HepG2 (cell line): ENCODE measurements at regions not wholly inside any gene's neighbourhood (a gene's known extent, or its start where the extent isn't known, plus 50 kb on each side); places are given as distances from the start of the nearest gene placed in this dataset.

Experiments used
- ATAC-seq: fragments of 200-7000 bp; cut with Tn5 transposase; 3 replicates; pipeline ENCODE4 v1.9.1; 2020; ENCODE audit warnings: mild to moderate bottlenecking, moderate library complexity
- BruUV-seq: library from RNA; stranded (reverse); fragments of 400-500 nt; replicated peaks from 2 replicates; lab custom pipeline; 2021; lab: Mats Ljungman, UMichigan
- CTCF ChIA-PET: fragments of 300-600 bp; formaldehyde crosslinking; extraction: SDS; loops from one replicate; lab custom pipeline; 2021; ENCODE audit warnings: low total read pairs, inconsistent platforms, low intra/inter-chr PET ratio; lab: Yijun Ruan, JAX
- POLR2A ChIA-PET: fragments of 350-600 bp; sonication (Branson Sonifier 250); formaldehyde crosslinking; loops from one replicate; lab custom pipeline; 2020; ENCODE audit warnings: antibody characterized with exemption, inconsistent platforms; lab: Yijun Ruan, JAX
- DNase-seq: peaks from one replicate; pipeline ENCODE4 v3.0.0-alpha.2; 2015; ENCODE audit warnings: low spot score
- FAIRE-seq: peaks from 3 replicates; lab custom pipeline; 2011; peaks lifted over from hg19 to GRCh38; lab: Jason Lieb, UNC
- H2AFZ ChIP-seq: one replicate; pipeline ENCODE4 v1.6.1; 2011; ENCODE audit warnings: low read length, inconsistent platforms
- H3K27ac ChIP-seq: fragments of 300-600 bp; 3 replicates; pipeline ENCODE4 v1.8.0; 2011; ENCODE audit warnings: mixed run types, mild to moderate bottlenecking, mixed read lengths, low read length, inconsistent platforms; ENCODE audit not compliant: insufficient read depth; ENCODE audit errors: extremely low read length
- H3K27me3 ChIP-seq, 2 experiments: fragments of 200-600 bp in 1 of 2; 2 replicates in 1 of 2; 3 replicates in 1 of 2; pipeline versions ENCODE4 v1.6.0 to v1.8.0; 2011; ENCODE audit warnings: low read length in 2 of 2, mild to moderate bottlenecking in 2 of 2, moderate library complexity in 2 of 2, inconsistent platforms in 1 of 2; ENCODE audit not compliant: insufficient read depth in 2 of 2, control insufficient read depth in 1 of 2
- H3K36me3 ChIP-seq, 2 experiments: fragments of 200-600 bp in 1 of 2; replicated peaks in 1 of 2; 2 replicates in 1 of 2; 3 replicates in 1 of 2; pipeline versions ENCODE4 v1.5.1 to v1.8.0; 2011; ENCODE audit warnings: low read length in 2 of 2, inconsistent platforms in 1 of 2; ENCODE audit not compliant: insufficient read depth in 2 of 2, control insufficient read depth in 1 of 2
- H3K4me1 ChIP-seq: 2 replicates; pipeline ENCODE4 v1.5.1; 2012; ENCODE audit warnings: low read length, inconsistent platforms; ENCODE audit not compliant: insufficient read depth
- H3K4me2 ChIP-seq: 2 replicates; pipeline ENCODE4 v1.6.0; 2011; ENCODE audit warnings: low read depth, low read length, inconsistent platforms
- H3K4me3 ChIP-seq, 3 experiments: fragments of 200-600 bp in 1 of 3; sonication (generic), shearing (Covaris generic) in 1 of 3; replicated peaks in 1 of 3; 2 replicates each; pipeline ENCODE4 v1.5.1; 2011 to 2016; ENCODE audit warnings: low read length in 3 of 3, inconsistent platforms in 2 of 3, low read depth in 2 of 3, mild to moderate bottlenecking in 2 of 3, control low read depth in 1 of 3, mixed read lengths in 1 of 3; ENCODE audit not compliant: insufficient read depth in 1 of 3
- H3K79me2 ChIP-seq: one replicate; pipeline ENCODE4 v1.6.1; 2011; ENCODE audit warnings: low read length, inconsistent platforms; ENCODE audit not compliant: insufficient read depth
- H3K9ac ChIP-seq: 2 replicates; pipeline ENCODE4 v1.6.0; 2011; ENCODE audit warnings: mild to moderate bottlenecking, low read depth, low read length, inconsistent platforms; ENCODE audit not compliant: insufficient read depth
- H3K9me3 ChIP-seq: 2 replicates; pipeline ENCODE4 v1.5.1; 2012; ENCODE audit warnings: mild to moderate bottlenecking, low read length
- H4K20me1 ChIP-seq: 2 replicates; pipeline ENCODE4 v1.6.0; 2011; ENCODE audit warnings: inconsistent platforms, mild to moderate bottlenecking, low read length, moderate library complexity; ENCODE audit not compliant: insufficient read depth
- ARHGAP35 ChIP-seq: sonication (generic); formaldehyde crosslinking; IDR thresholded peaks from 2 replicates; pipeline ENCODE4 v1.9.0; 2022; ENCODE audit warnings: mild to moderate bottlenecking, inconsistent platforms, moderate library complexity, missing genetic modification reagents, borderline replicate concordance
- CBX5 ChIP-seq: sonication (generic); formaldehyde crosslinking; IDR thresholded peaks from 2 replicates; pipeline ENCODE4 v1.4.0; 2020; ENCODE audit warnings: missing genetic modification reagents, borderline replicate concordance
- ETV5 ChIP-seq: IDR thresholded peaks from 2 replicates; pipeline ENCODE4 v1.6.1; 2018; ENCODE audit warnings: missing biosample characterization, missing genetic modification reagents, inconsistent platforms, borderline replicate concordance
- HOMEZ ChIP-seq: IDR thresholded peaks from 2 replicates; pipeline ENCODE4 v1.6.1; 2016; ENCODE audit warnings: low read depth
- HOXD1 ChIP-seq: sonication (generic); formaldehyde crosslinking; IDR thresholded peaks from 2 replicates; pipeline ENCODE4 v1.5.0; 2020; ENCODE audit warnings: missing genetic modification reagents
- IKZF4 ChIP-seq: sonication (generic); formaldehyde crosslinking; IDR thresholded peaks from 2 replicates; pipeline ENCODE4 v1.5.1; 2020; ENCODE audit warnings: borderline replicate concordance, mild to moderate bottlenecking, low read depth, missing genetic modification reagents; ENCODE audit errors: not compliant biosample characterization
- MED13 ChIP-seq: sonication (generic); formaldehyde crosslinking; IDR thresholded peaks from 2 replicates; pipeline ENCODE4 v1.5.0; 2020; ENCODE audit warnings: missing genetic modification reagents
- NFE2L2 ChIP-seq: fragments of 150-350 bp; IDR thresholded peaks from 2 replicates; pipeline ENCODE4 v1.6.1; 2014; ENCODE audit warnings: low read length
- ZC3H13 ChIP-seq: sonication (generic); formaldehyde crosslinking; IDR thresholded peaks from 2 replicates; pipeline ENCODE4 v1.8.1; 2023; ENCODE audit warnings: mild to moderate bottlenecking, missing genetic modification reagents, moderate library complexity
- ZFP37 ChIP-seq: sonication (generic); formaldehyde crosslinking; IDR thresholded peaks from 2 replicates; pipeline ENCODE4 v1.4.0; 2020; ENCODE audit warnings: missing genetic modification reagents, borderline replicate concordance
- ZNF383 ChIP-seq: sonication (generic); formaldehyde crosslinking; IDR thresholded peaks from 2 replicates; pipeline ENCODE4 v1.4.0; 2020; ENCODE audit warnings: missing genetic modification reagents, mild to moderate bottlenecking, borderline replicate concordance
- ZNF431 ChIP-seq: sonication (generic); formaldehyde crosslinking; IDR thresholded peaks from 2 replicates; pipeline ENCODE4 v1.9.0; 2022; ENCODE audit warnings: missing genetic modification reagents, low read depth, mild to moderate bottlenecking, borderline replicate concordance
- ZNF891 ChIP-seq: sonication (generic); formaldehyde crosslinking; IDR thresholded peaks from 2 replicates; pipeline ENCODE4 v1.5.0; 2020; ENCODE audit warnings: mild to moderate bottlenecking, missing genetic modification reagents
- ZXDC ChIP-seq: sonication (generic); formaldehyde crosslinking; IDR thresholded peaks from 2 replicates; pipeline ENCODE4 v1.5.0; 2020; ENCODE audit warnings: mild to moderate bottlenecking, missing genetic modification reagents
- ZZZ3 ChIP-seq: sonication (generic); formaldehyde crosslinking; IDR thresholded peaks from 2 replicates; pipeline ENCODE4 v1.4.0; 2020; ENCODE audit warnings: missing genetic modification reagents, mild to moderate bottlenecking, borderline replicate concordance
- WGBS: methylation state at CpG from one replicate; pipeline ENCODE4 v1.1.6; 2017; ENCODE audit warnings: low lambda C conversion rate; 5-methylcytosine and 5-hydroxymethylcytosine counted together
- in situ Hi-C: cut with HindIII; loops from 2 replicates; pipeline ENCODE4 v1.10.0; 2017; ENCODE audit warnings: low pct_unique_long_range_greater_than_20kb; ENCODE audit not compliant: extremely low pct_ligation_motif_present
- intact Hi-C: fragments of 100-400 bp; cut with micrococcal nuclease; formaldehyde crosslinking; loops from one replicate; pipeline ENCODE4 v1.10.0; 2022; ENCODE audit not compliant: unreplicated experiment
- TF ChIP-seq, protein P1 (sequence below): sonication (generic); formaldehyde crosslinking; IDR thresholded peaks from 2 replicates; pipeline ENCODE4 v1.4.0; 2020; ENCODE audit warnings: mild to moderate bottlenecking, missing genetic modification reagents

DNA sequence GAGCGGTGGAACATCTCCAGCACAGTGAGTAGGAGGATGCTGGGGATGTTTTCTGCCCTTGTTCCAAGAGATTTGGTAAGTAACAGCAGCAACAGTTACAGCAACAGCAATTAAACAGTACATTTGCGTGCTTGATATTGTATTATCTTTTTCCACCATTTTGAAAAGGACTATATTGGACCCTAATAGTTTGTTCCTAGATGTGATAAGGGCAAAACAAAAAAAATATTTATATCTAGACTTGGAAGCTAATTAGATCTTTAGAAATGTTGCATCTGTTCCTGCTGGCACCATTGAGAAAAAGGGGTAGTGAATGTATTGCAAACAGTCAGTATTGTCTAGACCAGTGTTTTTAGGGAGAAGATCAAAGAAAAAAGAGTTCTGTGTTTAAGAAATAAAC is 759.9 kb downstream of the JRKL start:
- intact Hi-C loops = no loop called here
- TF ChIP-seq ZNF383 (no peak), ZNF431 (CRISPR knock-in tag) (no peak), ARHGAP35 (CRISPR knock-in tag) (no peak), MED13 (CRISPR knock-in tag) (no peak), IKZF4 (no peak), NFE2L2 (no peak), ETV5 (CRISPR knock-in tag) (no peak), HOMEZ (CRISPR knock-in tag) (no peak)
- TF ChIP-seq, all 625 proteins: peak for 0
- FAIRE-seq = no peak
- H3K27me3 ChIP-seq = no peaks in the 10 kb centered on the region
- no peaks in the 10 kb centered on the region for H3K4me1 ChIP-seq
- CTCF ChIA-PET = no interaction called here
- 9% methylated on average over 2 of the region's 2 CpGs for WGBS
- DNase-seq = no peak
- no peaks in the 10 kb centered on the region for H3K36me3 ChIP-seq
- POLR2A ChIA-PET = no interaction called here
- no peak overlapping the region for H3K4me3 ChIP-seq
- BruUV-seq = no TSS peak
- in situ Hi-C loops = no loop called here
- no peak overlapping the region for H3K4me2 ChIP-seq
- H3K9me3 ChIP-seq = no peaks in the 10 kb centered on the region
- H4K20me1 ChIP-seq = no peaks in the 10 kb centered on the region
- H2AFZ ChIP-seq = no peak overlapping the region
- ATAC-seq = no peak
- H3K79me2 ChIP-seq = no peaks in the 10 kb centered on the region
- no peak overlapping the region for H3K9ac ChIP-seq
- no peak overlapping the region for H3K27ac ChIP-seq

GRCh38 chr11:97157221-97157740 is 767.5 kb downstream of the JRKL start:
- Histone ChIP-seq H3K9me3 (no peaks in the 10 kb centered on the region), H3K4me1 (no peaks in the 10 kb centered on the region), H3K4me2 (no peak overlapping the region), H2AFZ (no peak overlapping the region), H4K20me1 (no peaks in the 10 kb centered on the region), H3K36me3 (no peaks in the 10 kb centered on the region), H3K9ac (no peak overlapping the region), H3K27ac (no peak overlapping the region), H3K4me3 (no peak overlapping the region), H3K79me2 (no peaks in the 10 kb centered on the region), H3K27me3 (no peaks in the 10 kb centered on the region)
- intact Hi-C loops = no loop called here
- DNase-seq = no peak
- in situ Hi-C loops = no loop called here
- ATAC-seq = no peak
- CTCF ChIA-PET = no interaction called here
- POLR2A ChIA-PET = no interaction called here
- FAIRE-seq = no peak
- no TSS peak for BruUV-seq
- 2% methylated on average over 2 of the region's 2 CpGs for WGBS
- TF ChIP-seq HOXD1 (CRISPR knock-in tag) = no peak
- no peak for TF ChIP-seq ZZZ3 (CRISPR knock-in tag)
- TF ChIP-seq ZFP37 = no peak
- no peak for TF ChIP-seq CBX5 (CRISPR knock-in tag)
- TF ChIP-seq, protein P1, sequence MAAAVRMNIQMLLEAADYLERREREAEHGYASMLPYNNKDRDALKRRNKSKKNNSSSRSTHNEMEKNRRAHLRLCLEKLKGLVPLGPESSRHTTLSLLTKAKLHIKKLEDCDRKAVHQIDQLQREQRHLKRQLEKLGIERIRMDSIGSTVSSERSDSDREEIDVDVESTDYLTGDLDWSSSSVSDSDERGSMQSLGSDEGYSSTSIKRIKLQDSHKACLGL (CRISPR knock-in tag) = no peak
- TF ChIP-seq ZNF891 (CRISPR knock-in tag) = no peak
- no peak for TF ChIP-seq ZXDC (CRISPR knock-in tag)
- TF ChIP-seq ZC3H13 (CRISPR knock-in tag) = no peak
